H1 (cell line): ENCODE measurements at regions not wholly inside any gene's neighbourhood (a gene's known extent, or its start where the extent isn't known, plus 50 kb on each side); places are given as distances from the start of the nearest gene placed in this dataset.

ENCODE experiments used
- CTCF ChIA-PET: fragments of 300-600 bp; sonication (Branson Sonifier 250); formaldehyde crosslinking; loops from one replicate; lab custom pipeline; 2021; ENCODE audit not compliant: partially characterized antibody; lab: Charles Lee
- POLR2A ChIA-PET: fragments of 300-600 bp; sonication (Branson Sonifier 250); formaldehyde crosslinking; loops from one replicate; lab custom pipeline; 2021; ENCODE audit warnings: inconsistent platforms; ENCODE audit not compliant: partially characterized antibody; lab: Charles Lee
- DNase-seq, 2 experiments: peaks; one replicate each; pipeline versions ENCODE4 v3.0.0 to v3.0.0-alpha.2; 2010 to 2022; ENCODE audit warnings: low spot score in 2 of 2, low read depth in 1 of 2, mixed read lengths in 1 of 2
- FAIRE-seq: peaks from 2 replicates; lab custom pipeline; 2011; peaks lifted over from hg19 to GRCh38; lab: Jason Lieb, UNC
- H2AFZ ChIP-seq: 2 replicates; pipeline ENCODE4 v1.8.1; 2012; ENCODE audit warnings: low read length, inconsistent platforms
- H2AK5ac ChIP-seq: 2 replicates; pipeline ENCODE4 v1.6.1; 2013; ENCODE audit warnings: low read depth, low read length
- H2BK120ac ChIP-seq: replicated peaks from 2 replicates; pipeline ENCODE3; 2013; ENCODE audit warnings: low read depth, low read length, inconsistent platforms
- H2BK12ac ChIP-seq: 2 replicates; pipeline ENCODE4 v1.6.1; 2013; ENCODE audit warnings: low read depth, low read length
- H2BK15ac ChIP-seq: 2 replicates; pipeline ENCODE4 v1.6.1; 2013; ENCODE audit warnings: low read length
- H2BK20ac ChIP-seq: 2 replicates; pipeline ENCODE4 v1.6.1; 2013; ENCODE audit warnings: low read length
- H2BK5ac ChIP-seq: 2 replicates; pipeline ENCODE4 v1.6.1; 2013; ENCODE audit warnings: low read depth, low read length
- H3K14ac ChIP-seq: 2 replicates; pipeline ENCODE4 v1.6.1; 2013; ENCODE audit warnings: inconsistent platforms; ENCODE audit not compliant: insufficient read length
- H3K18ac ChIP-seq: 2 replicates; pipeline ENCODE4 v1.6.1; 2013; ENCODE audit warnings: low read length; ENCODE audit errors: extremely low read depth
- H3K23ac ChIP-seq: 2 replicates; pipeline ENCODE4 v1.6.1; 2013; ENCODE audit warnings: inconsistent platforms; ENCODE audit not compliant: insufficient read length
- H3K23me2 ChIP-seq: 2 replicates; pipeline ENCODE4 v1.6.1; 2013; ENCODE audit warnings: low read depth, low read length
- H3K27ac ChIP-seq: 2 replicates; pipeline ENCODE4 v1.6.1; 2011; ENCODE audit warnings: low read depth, low read length, inconsistent platforms
- H3K27me3 ChIP-seq, 4 experiments: replicated peaks in 1 of 4; 1 replicate in 1 of 4; 2 replicates in 3 of 4; pipeline versions ENCODE4 v1.6.1 to v1.8.1; 2011 to 2013; ENCODE audit warnings: low read length in 3 of 4, mild to moderate bottlenecking in 3 of 4, inconsistent platforms in 2 of 4, mixed read lengths in 2 of 4, moderate library complexity in 1 of 4; ENCODE audit not compliant: control insufficient read depth in 3 of 4, insufficient read depth in 3 of 4; ENCODE audit errors: extremely low read depth in 1 of 4
- H3K36me3 ChIP-seq, 4 experiments: 2 replicates each; pipeline versions ENCODE4 v1.6.1 to v1.8.1; 2011 to 2013; ENCODE audit warnings: mild to moderate bottlenecking in 4 of 4, low read length in 3 of 4, moderate library complexity in 2 of 4, control low read depth in 1 of 4, inconsistent platforms in 1 of 4; ENCODE audit not compliant: insufficient read depth in 4 of 4, control insufficient read depth in 2 of 4
- H3K4ac ChIP-seq: replicated peaks from 2 replicates; pipeline ENCODE3; 2013; ENCODE audit warnings: low read length, low read depth, mixed read lengths, inconsistent platforms; ENCODE audit not compliant: insufficient read length
- H3K4me1 ChIP-seq, 4 experiments: replicated peaks in 1 of 4; 1 replicate in 1 of 4; 2 replicates in 3 of 4; pipeline versions ENCODE4 v1.6.1 to v1.8.1; 2011 to 2013; ENCODE audit warnings: low read length in 3 of 4, inconsistent platforms in 2 of 4, mixed read lengths in 1 of 4; ENCODE audit not compliant: insufficient read depth in 4 of 4, control insufficient read depth in 3 of 4
- H3K4me2 ChIP-seq, 2 experiments: 2 replicates each; pipeline versions ENCODE4 v1.6.1 to v1.8.1; 2011 to 2013; ENCODE audit warnings: low read depth in 2 of 2, low read length in 2 of 2, control low read depth in 1 of 2, inconsistent platforms in 1 of 2, mild to moderate bottlenecking in 1 of 2; ENCODE audit not compliant: insufficient read depth in 1 of 2
- H3K4me3 ChIP-seq, 4 experiments: fragments of 200-600, 300-600 bp in 1 of 4; sonication (generic), shearing (Covaris generic), sonication (Bioruptor Twin) in 1 of 4; 2 replicates each; pipeline versions ENCODE4 v1.5.1 to v1.8.1; 2011 to 2016; ENCODE audit warnings: low read length in 4 of 4, low read depth in 3 of 4, control low read depth in 2 of 4, inconsistent platforms in 2 of 4, mild to moderate bottlenecking in 2 of 4, mixed read lengths in 1 of 4, moderate library complexity in 1 of 4; ENCODE audit not compliant: insufficient read depth in 2 of 4; ENCODE audit errors: extremely low read depth in 1 of 4
- H3K56ac ChIP-seq: replicated peaks from 2 replicates; pipeline ENCODE3; 2013; ENCODE audit warnings: low read depth, mild to moderate bottlenecking, mixed read lengths, low read length, inconsistent platforms; ENCODE audit not compliant: insufficient read length
- H3K79me1 ChIP-seq: 2 replicates; pipeline ENCODE4 v1.6.1; 2013; ENCODE audit warnings: low read depth, low read length, control low read depth
- H3K79me2 ChIP-seq, 2 experiments: 2 replicates each; pipeline versions ENCODE4 v1.6.1 to v1.8.1; 2012 to 2013; ENCODE audit warnings: low read length in 2 of 2, mild to moderate bottlenecking in 2 of 2, inconsistent platforms in 1 of 2; ENCODE audit not compliant: insufficient read depth in 2 of 2, control insufficient read depth in 1 of 2
- H3K9ac ChIP-seq, 4 experiments: replicated peaks in 1 of 4; 1 replicate in 1 of 4; 2 replicates in 3 of 4; pipeline versions ENCODE4 v1.6.1 to v1.8.1; 2011 to 2013; ENCODE audit warnings: low read depth in 3 of 4, low read length in 3 of 4, control low read depth in 2 of 4, mild to moderate bottlenecking in 2 of 4, moderate library complexity in 2 of 4, inconsistent platforms in 1 of 4; ENCODE audit errors: extremely low read depth in 1 of 4
- H3K9me3 ChIP-seq, 2 experiments: 2 replicates each; pipeline versions ENCODE4 v1.6.1 to v1.8.1; 2012 to 2013; ENCODE audit warnings: mild to moderate bottlenecking in 2 of 2, moderate library complexity in 2 of 2, control low read depth in 1 of 2, inconsistent platforms in 1 of 2, low read depth in 1 of 2, low read length in 1 of 2, mixed read lengths in 1 of 2; ENCODE audit not compliant: insufficient read depth in 2 of 2
- H4K20me1 ChIP-seq, 2 experiments: replicated peaks in 1 of 2; 2 replicates each; pipeline versions ENCODE3 to v1.8.1; 2011 to 2013; ENCODE audit warnings: inconsistent platforms in 2 of 2, low read length in 2 of 2, mild to moderate bottlenecking in 1 of 2; ENCODE audit not compliant: insufficient read depth in 2 of 2, control insufficient read depth in 1 of 2
- H4K5ac ChIP-seq: 2 replicates; pipeline ENCODE4 v1.6.1; 2013; ENCODE audit warnings: low read length, low read depth, mixed read lengths, inconsistent platforms; ENCODE audit not compliant: insufficient read length
- H4K8ac ChIP-seq: 2 replicates; pipeline ENCODE4 v1.8.0; 2013; ENCODE audit warnings: mild to moderate bottlenecking, moderate library complexity, low read length, inconsistent platforms; ENCODE audit not compliant: insufficient read depth; ENCODE audit errors: extremely low read depth
- H4K91ac ChIP-seq: replicated peaks from 2 replicates; pipeline ENCODE3; 2013; ENCODE audit warnings: low read length, mixed read lengths, inconsistent platforms; ENCODE audit not compliant: insufficient read length
- BRCA1 ChIP-seq: IDR thresholded peaks from 2 replicates; pipeline ENCODE4 v1.6.1; 2012; ENCODE audit warnings: low read depth, low read length, improper control_type of control experiment
- CBX8 ChIP-seq: fragments of 300-800, 300-1000 bp; sonication (generic); IDR thresholded peaks from 2 replicates; pipeline ENCODE4 v1.7.1; 2016; ENCODE audit warnings: low read depth, low read length, borderline replicate concordance
- EGR1 ChIP-seq: IDR thresholded peaks from 2 replicates; pipeline ENCODE4 v1.6.1; 2011; ENCODE audit warnings: low read depth, low read length, borderline replicate concordance
- EZH2 ChIP-seq: fragments of 200-600 bp; sonication (generic); IDR thresholded peaks from 2 replicates; pipeline ENCODE4 v1.7.1; 2012; ENCODE audit warnings: low read depth, mild to moderate bottlenecking, moderate library complexity, low read length, inconsistent platforms; ENCODE audit not compliant: severe bottlenecking
- HDAC2 ChIP-seq, 2 experiments: fragments of 300-600 bp in 1 of 2; sonication (generic) in 1 of 2; IDR thresholded peaks; 2 replicates each; pipeline ENCODE4 v1.6.1; 2011 to 2012; ENCODE audit warnings: low read depth in 2 of 2, low read length in 2 of 2, mild to moderate bottlenecking in 2 of 2, moderate library complexity in 2 of 2, borderline replicate concordance in 1 of 2, inconsistent platforms in 1 of 2
- MAFK ChIP-seq: IDR thresholded peaks from 2 replicates; pipeline ENCODE4 v1.6.1; 2012; ENCODE audit warnings: low read depth, mild to moderate bottlenecking, improper control_type of control experiment, low read length
- NRF1 ChIP-seq: IDR thresholded peaks from 2 replicates; pipeline ENCODE4 v1.6.1; 2011; ENCODE audit warnings: mild to moderate bottlenecking, low read depth, low read length, improper control_type of control experiment
- POU5F1 ChIP-seq: IDR thresholded peaks from 2 replicates; pipeline ENCODE4 v1.6.1; 2011; ENCODE audit warnings: low read depth, mild to moderate bottlenecking, low read length, moderate library complexity
- SIRT6 ChIP-seq: IDR thresholded peaks from one replicate; pipeline ENCODE4 v1.7.1; 2012; ENCODE audit warnings: low read length, inconsistent platforms
- SP2 ChIP-seq: IDR thresholded peaks from 2 replicates; pipeline ENCODE4 v1.6.1; 2012; ENCODE audit warnings: mild to moderate bottlenecking, low read length, inconsistent platforms
- TAF7 ChIP-seq: optimal IDR thresholded peaks from 2 replicates; pipeline ENCODE3; 2011; ENCODE audit warnings: low read depth, mild to moderate bottlenecking, inconsistent platforms, low read length, moderate library complexity, borderline replicate concordance
- TBP ChIP-seq: IDR thresholded peaks from 2 replicates; pipeline ENCODE4 v1.6.1; 2011; ENCODE audit warnings: low read depth, low read length, improper control_type of control experiment
- TEAD4 ChIP-seq: IDR thresholded peaks from 2 replicates; pipeline ENCODE4 v1.6.1; 2012; ENCODE audit warnings: low read depth, low read length, inconsistent platforms, mixed read lengths
- YY1 ChIP-seq: IDR thresholded peaks from 2 replicates; pipeline ENCODE4 v1.6.1; 2011; ENCODE audit warnings: low read depth, mild to moderate bottlenecking, low read length
- WGBS, 2 experiments: shearing (Covaris generic) in 1 of 2; methylation state at CpG; one replicate each; pipeline versions ENCODE4 v1.1.6 to v1.1.7; 2013 to 2015; ENCODE audit warnings: low lambda C conversion rate in 2 of 2, mixed read lengths in 2 of 2, inconsistent platforms in 1 of 2, low coverage in 1 of 2, missing lambda C conversion rate in 1 of 2; ENCODE audit not compliant: insufficient replicate concordance in 2 of 2, insufficient coverage in 1 of 2, insufficient read length in 1 of 2; ENCODE audit errors: extremely low coverage in 1 of 2, missing lambda C conversion rate in 1 of 2; 5-methylcytosine and 5-hydroxymethylcytosine counted together
- TF ChIP-seq, protein P1 (sequence below): IDR thresholded peaks from 2 replicates; pipeline ENCODE4 v1.6.1; 2012; ENCODE audit warnings: inconsistent platforms

DNA sequence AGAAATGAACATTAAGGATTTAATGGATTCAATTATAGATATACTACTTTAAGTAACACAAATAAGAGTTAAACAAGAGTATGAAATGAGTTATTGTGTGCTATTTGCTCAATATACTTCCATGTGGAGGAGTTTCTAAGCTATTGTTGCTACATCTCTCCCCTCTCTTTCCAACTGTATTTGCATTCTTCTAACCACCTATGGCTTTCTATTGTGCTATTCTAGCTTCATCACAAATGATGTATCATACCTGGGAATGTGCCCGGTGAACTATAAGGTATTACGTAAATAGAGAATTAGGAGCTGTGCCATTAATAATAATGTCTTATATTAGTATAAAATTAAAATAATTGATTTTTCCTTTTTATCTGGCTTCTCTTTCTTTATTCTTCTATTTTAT lies 87.1 kb upstream of the PLEKHG7 start:
- Histone ChIP-seq H3K79me1 (no peaks in the 10 kb centered on the region), H3K14ac (no peak overlapping the region), H3K4me2 (no peak overlapping the region), H3K18ac (no peak overlapping the region), H3K79me2 (no peaks in the 10 kb centered on the region), H2AK5ac (no peak overlapping the region), H4K91ac (no peak overlapping the region), H2BK15ac (no peak overlapping the region), H3K9me3 (no peaks in the 10 kb centered on the region), H4K20me1 (no peaks in the 10 kb centered on the region), H4K5ac (no peak overlapping the region), H3K23ac (no peak overlapping the region), H2BK120ac (no peak overlapping the region), H3K27ac (no peak overlapping the region), H3K36me3 (no peaks in the 10 kb centered on the region), H3K27me3 (no peaks in the 10 kb centered on the region), H3K4me1 (peaks cover 0 to 6% (median 0%) of the 10 kb centered on the region in 4 experiments; a peak in 1 of 7 replicates), H2BK5ac (no peak overlapping the region), H3K4me3 (no peak overlapping the region), H3K9ac (no peak overlapping the region), H3K4ac (no peak overlapping the region), H2BK12ac (no peak overlapping the region), H2BK20ac (no peak overlapping the region), H3K23me2 (no peaks in the 10 kb centered on the region), H4K8ac (no peak overlapping the region), H3K56ac (no peak overlapping the region), H2AFZ (no peak overlapping the region)
- CTCF ChIA-PET = interaction anchor here (0.8 to 2.3 kb wide), 3 partner anchors 10 to 1234 kb away, joined by 3 to 9 read pairs (median 3); no protein-coding TSS in a partner anchor
- TF ChIP-seq SP2 = no peak
- TF ChIP-seq CBX8 = no peak
- TF ChIP-seq EGR1 = no peak
- TF ChIP-seq TEAD4 = no peak
- no peak for TF ChIP-seq POU5F1
- no peak for TF ChIP-seq EZH2
- TF ChIP-seq, protein P1, sequence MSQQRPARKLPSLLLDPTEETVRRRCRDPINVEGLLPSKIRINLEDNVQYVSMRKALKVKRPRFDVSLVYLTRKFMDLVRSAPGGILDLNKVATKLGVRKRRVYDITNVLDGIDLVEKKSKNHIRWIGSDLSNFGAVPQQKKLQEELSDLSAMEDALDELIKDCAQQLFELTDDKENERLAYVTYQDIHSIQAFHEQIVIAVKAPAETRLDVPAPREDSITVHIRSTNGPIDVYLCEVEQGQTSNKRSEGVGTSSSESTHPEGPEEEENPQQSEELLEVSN = no peak
- TF ChIP-seq HDAC2 (IDR thresholded peaks at IDR 0.05; ENCODE audit: borderline replicate concordance in 1 of 2, low read depth in 2 of 2, low read length in 2 of 2) = no peak
- no peak for TF ChIP-seq YY1
- TF ChIP-seq MAFK = no peak
- TF ChIP-seq TAF7 = no peak
- no peak for TF ChIP-seq NRF1
- no peak for TF ChIP-seq TBP
- no peak for TF ChIP-seq BRCA1
- TF ChIP-seq SIRT6 = no peak
- FAIRE-seq (no peak), DNase-seq (no peak)
- POLR2A ChIA-PET = no interaction called here
- 87% methylated on average over 2 of the region's 2 CpGs; no CpG with 5 or more reads in 1 of the 2 experiments for WGBS, 2 experiments
